GM20000 (cell line): ENCODE measurements at regions not wholly inside any gene's neighbourhood (a gene's known extent, or its start where the extent isn't known, plus 50 kb on each side); places are given as distances from the start of the nearest gene placed in this dataset.

Experiments used
- DNase-seq: peaks from one replicate; pipeline ENCODE4 v3.0.0; 2012; ENCODE audit warnings: low spot score
- CTCF ChIP-seq: IDR thresholded peaks from 2 replicates; pipeline ENCODE4 v1.5.1; 2012; ENCODE audit warnings: mild to moderate bottlenecking, control low read depth; ENCODE audit errors: extremely low read depth, missing control alignments

GRCh38 chr3:159216311-159216710, 414.5 kb downstream of the MFSD1 start:
- no peak for TF ChIP-seq CTCF
- no peak for DNase-seq

GRCh38 chr3:159219231-159219630, 417.4 kb downstream of the MFSD1 start:
- no peak for TF ChIP-seq CTCF
- DNase-seq, result no peak

- no peak for DNase-seq
- no peak for TF ChIP-seq CTCF
These were observed 419.5 kb downstream of the MFSD1 start for GRCh38 chr3:159221335-159221734.

- no peak for TF ChIP-seq CTCF
- no peak for DNase-seq
These were observed 427.3 kb downstream of the MFSD1 start for GRCh38 chr3:159229116-159229680.

- no peak for TF ChIP-seq CTCF
- DNase-seq, result no peak
These were observed 431.1 kb downstream of the MFSD1 start for GRCh38 chr3:159232966-159233365.

- no peak for TF ChIP-seq CTCF
- no peak for DNase-seq
These were observed 431.9 kb downstream of the MFSD1 start for GRCh38 chr3:159233734-159234133.

- DNase-seq, result no peak
- no peak for TF ChIP-seq CTCF
These were observed 432.5 kb downstream of the MFSD1 start for GRCh38 chr3:159234306-159234705.
